Daoy (cell line): ENCODE measurements at regions not wholly inside any gene's neighbourhood (a gene's known extent, or its start where the extent isn't known, plus 50 kb on each side); places are given as distances from the start of the nearest gene placed in this dataset.
A peak's percentile ranks its signal among the peaks of the same experiment; 100 is the strongest.
"Not testable (repeated sequence)": the region's sequence is repeated elsewhere in the genome, so short reads cannot be mapped to it uniquely, and the experiment has no call there.

ENCODE experiments used
- DNase-seq: peaks from one replicate; pipeline ENCODE4 v3.0.0-alpha.2; 2015; ENCODE audit warnings: low read depth

DNA sequence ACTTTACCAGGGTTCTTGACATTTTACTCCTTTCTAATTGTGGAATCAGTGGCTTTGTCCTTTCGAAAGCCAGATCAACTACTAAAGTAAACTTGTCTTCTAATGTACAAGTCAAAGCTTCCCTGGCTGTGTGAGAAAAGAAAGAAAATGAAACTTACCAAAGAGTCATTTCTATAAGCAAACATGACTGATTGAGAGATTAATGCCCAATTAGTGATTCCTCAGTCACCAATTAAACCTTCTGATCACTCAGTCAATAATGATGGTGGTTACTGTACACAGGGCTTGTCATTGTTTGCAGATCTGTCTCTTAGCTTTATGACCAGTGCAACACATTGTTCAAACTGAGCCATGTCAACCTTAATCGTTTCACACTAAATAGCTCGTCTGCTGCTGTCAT lies 1168.4 kb upstream of the CITED2 start:
- DNase-seq = no peak

DNA sequence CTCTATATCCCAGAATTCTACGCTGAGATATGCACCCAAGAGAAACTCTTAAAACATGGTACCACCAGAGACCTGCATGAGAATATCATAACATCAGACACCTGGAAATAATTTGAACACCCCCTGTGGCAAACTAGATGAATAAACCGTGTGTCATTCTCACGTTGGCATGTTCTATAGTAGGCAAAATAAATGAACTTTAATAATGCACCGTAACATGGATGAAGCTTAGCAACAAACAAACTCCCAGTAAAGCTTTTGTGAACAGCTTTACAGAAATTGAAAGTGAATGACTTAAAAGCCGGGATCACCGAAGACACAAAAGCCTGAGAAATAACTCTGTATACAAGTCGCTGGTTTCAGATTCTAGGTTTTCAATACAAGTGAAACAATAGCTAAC lies 1166.8 kb upstream of the CITED2 start:
- peak; percentile 37 for DNase-seq

- DNase-seq = no peak
Measured at GRCh38 chr6:140540743-140541142, 1166.3 kb upstream of the CITED2 start.

GRCh38 chr6:140538926-140539325 lies 1164.5 kb upstream of the CITED2 start:
- peak; percentile 13 for DNase-seq

- DNase-seq = peak; percentile 81
Measured at GRCh38 chr6:140537834-140538705, 1163.6 kb upstream of the CITED2 start.

- DNase-seq = no peak
Measured at GRCh38 chr6:140537211-140537610, 1162.8 kb upstream of the CITED2 start.

- DNase-seq = no peak
Measured at GRCh38 chr6:140535511-140535910, 1161.1 kb upstream of the CITED2 start.

- no peak for DNase-seq
Measured at GRCh38 chr6:140533526-140533925, 1159.1 kb upstream of the CITED2 start.

GRCh38 chr6:140504776-140505175 lies 1130.3 kb upstream of the CITED2 start:
- no peak for DNase-seq

GRCh38 chr6:140500849-140501248 lies 1126.4 kb upstream of the CITED2 start:
- DNase-seq = no peak

DNA sequence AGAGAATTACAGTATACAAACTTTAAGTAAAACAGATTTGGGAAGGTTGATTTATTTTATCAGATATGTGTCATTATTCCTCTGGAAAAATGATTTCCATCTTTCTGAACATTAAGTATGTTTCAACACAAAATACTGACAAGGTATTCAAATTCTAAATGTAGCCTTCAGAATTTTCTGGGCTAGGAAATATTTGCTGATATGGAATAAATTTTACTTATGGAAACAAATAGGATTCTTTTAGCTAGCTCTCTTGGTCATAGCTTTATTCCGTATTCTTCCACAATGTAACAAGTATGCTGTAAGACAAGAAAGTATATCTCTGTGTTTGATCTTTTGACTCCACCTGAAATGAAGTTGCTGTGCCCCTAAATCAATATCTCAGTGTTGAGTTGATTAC lies 1125.2 kb upstream of the CITED2 start:
- DNase-seq = no peak

- no peak for DNase-seq
Measured at GRCh38 chr6:140494321-140495108, 1120.1 kb upstream of the CITED2 start.

- not testable (repeated sequence) for DNase-seq
Measured at GRCh38 chr6:140493470-140493869, 1119.0 kb upstream of the CITED2 start.

DNA sequence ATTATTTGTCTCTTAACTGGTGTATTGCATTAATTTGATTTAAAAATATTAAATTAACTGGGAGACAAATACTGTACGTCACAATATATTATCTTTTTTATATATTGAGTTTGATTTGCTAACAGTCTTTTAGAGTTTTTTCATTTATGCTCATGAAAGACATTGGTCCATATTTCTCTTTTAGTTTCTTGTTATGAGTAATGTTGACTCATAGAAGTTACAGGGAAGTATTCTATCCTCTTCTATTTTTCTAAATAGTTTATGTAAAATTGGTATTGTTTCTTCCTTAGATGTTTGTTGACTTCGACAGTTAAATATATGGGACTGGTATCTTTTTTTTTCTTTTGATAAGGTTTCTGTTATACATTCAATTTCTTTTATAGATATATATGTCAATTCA lies 1115.6 kb upstream of the CITED2 start:
- DNase-seq = no peak

DNA sequence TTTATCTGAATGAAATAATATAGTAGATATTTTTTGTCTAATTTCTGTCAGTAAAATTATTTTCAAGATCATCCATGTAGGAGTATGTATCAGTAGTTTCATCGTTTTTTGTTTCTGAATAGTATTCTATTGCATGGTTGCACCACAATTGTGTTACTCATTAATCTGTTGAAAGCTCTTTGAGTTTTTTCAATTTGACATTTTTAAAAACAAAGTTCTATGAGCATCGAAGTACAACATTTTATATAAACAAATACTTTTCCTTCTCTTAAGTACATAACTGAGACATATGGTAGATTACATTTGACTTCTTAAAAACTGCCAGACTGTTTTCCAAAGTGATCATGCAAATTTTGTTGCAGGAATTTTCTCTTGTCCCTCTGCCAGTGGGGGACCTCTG lies 1113.1 kb upstream of the CITED2 start:
- no peak for DNase-seq

DNA sequence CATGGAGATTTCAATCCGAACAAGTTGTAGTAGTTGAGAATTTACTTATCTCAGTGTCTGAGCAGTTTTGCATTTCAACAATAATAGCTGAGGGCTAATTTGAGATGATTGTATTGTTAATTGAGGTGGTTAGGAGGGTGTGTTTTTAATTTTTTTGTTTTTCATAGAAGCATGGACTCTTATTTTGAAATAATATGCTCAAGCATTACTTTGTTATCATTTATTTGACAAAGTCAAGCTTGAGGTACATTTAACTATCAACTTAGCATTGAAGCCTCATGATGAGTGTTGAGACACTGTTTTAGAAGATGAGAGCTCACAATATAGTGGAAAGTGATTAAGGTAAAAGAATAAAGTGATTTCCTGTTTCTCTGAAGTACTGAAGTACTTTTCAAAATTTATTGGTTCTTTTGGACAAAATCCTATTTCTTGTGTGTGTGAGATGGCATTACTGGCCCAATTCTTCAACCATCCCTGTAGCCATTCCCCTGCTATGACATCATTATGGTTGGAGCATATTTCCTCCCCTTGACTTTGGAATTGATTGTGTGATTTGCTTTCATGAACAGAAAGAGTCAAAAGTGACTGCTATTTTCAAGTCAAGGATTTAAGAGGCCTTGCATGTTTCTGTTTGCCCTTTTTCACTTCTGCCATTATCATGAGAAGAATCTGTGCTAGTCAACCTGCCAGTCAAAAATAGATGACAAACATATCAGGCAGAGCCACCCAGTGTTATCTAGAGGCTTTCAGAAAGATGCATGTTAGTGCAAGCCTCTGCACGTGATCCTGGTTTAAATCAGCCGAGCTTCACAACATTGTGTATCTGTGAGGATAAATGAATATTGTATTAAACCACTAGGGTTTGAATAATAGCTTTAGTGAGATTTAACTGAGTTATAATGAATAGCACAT lies 1112.3 kb upstream of the CITED2 start:
- peak; percentile 16 for DNase-seq

GRCh38 chr6:140485740-140486449 lies 1111.4 kb upstream of the CITED2 start:
- DNase-seq = peak; percentile 75

GRCh38 chr6:140480852-140481251 lies 1106.4 kb upstream of the CITED2 start:
- no peak for DNase-seq

DNA sequence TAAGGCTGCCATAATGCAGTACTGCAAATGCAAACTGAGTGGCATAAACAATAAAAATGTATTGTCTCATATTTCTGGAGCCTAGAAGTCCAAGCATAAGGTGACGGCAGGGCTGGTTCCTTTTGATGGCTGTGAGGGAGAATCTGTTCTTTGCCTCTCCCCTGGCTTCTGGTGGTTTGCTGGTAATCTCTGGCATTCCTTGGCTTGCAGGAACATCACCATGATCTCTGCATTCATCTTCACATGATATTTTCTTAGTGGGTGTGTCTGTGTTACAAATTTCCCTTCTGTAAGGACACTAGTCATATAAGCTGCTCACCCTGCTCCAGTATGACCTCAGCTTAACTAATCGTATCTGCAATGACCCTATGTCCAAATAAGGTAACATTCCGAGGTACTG lies 1104.2 kb upstream of the CITED2 start:
- peak; percentile 2 for DNase-seq

GRCh38 chr6:140475086-140475485 lies 1100.6 kb upstream of the CITED2 start:
- peak; percentile 58 for DNase-seq

DNA sequence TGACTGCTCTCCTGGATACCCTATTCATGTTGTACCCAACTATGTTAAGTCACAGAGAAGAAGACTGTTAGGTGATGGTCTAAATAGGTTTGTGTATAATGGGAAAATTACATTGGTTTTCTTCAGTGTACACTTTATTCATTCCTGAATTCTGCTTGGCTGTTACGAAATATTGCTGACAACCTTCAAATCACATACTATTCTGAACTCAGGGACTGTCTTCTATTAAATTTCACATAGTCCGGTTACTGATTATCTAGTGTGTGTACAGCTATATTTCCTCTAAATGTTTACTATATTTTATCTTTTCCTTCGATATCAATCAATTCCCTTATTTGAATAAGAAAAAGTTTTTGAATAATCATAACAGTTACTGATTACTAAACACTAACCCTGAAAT lies 1090.3 kb upstream of the CITED2 start:
- DNase-seq = no peak
